ENCODE measurements at regions not wholly inside any gene's neighbourhood (a gene's known extent, or its start where the extent isn't known, plus 50 kb on each side); places are given as distances from the start of the nearest gene placed in this dataset.

- H3K27ac ChIP-seq (ENCODE audit: insufficient read depth in 1 of 2, low read depth in 1 of 2, low read length in 2 of 2, poor library complexity in 1 of 2, severe bottlenecking in 2 of 2), result no peak overlapping the region
- ChIA-PET CTCF (no interaction called here), POLR2A (no interaction called here)
- 98% methylated on average over 4 of the region's 8 CpGs for WGBS (ENCODE audit: insufficient coverage)
- no peaks in the 10 kb centered on the region for H3K9me3 ChIP-seq (ENCODE audit: control extremely low read depth in 1 of 5, control insufficient read depth in 4 of 5, insufficient read depth in 2 of 5, low read depth in 1 of 5, low read length in 4 of 5)
- no peak for DNase-seq
- H3K27me3 ChIP-seq (replicated peaks in 2 of 5; ENCODE audit: control insufficient read depth in 4 of 5, insufficient read depth in 5 of 5, low read length in 4 of 5), result no peaks in the 10 kb centered on the region
- H3K4me3 ChIP-seq (ENCODE audit: control insufficient read depth in 1 of 7, extremely low read depth in 1 of 7, insufficient read depth in 4 of 7, low read depth in 2 of 7, low read length in 6 of 7), result no peak overlapping the region
- H3K4me1 ChIP-seq (ENCODE audit: control extremely low read depth in 1 of 4, control insufficient read depth in 4 of 4, insufficient read depth in 4 of 4, low read length in 3 of 4), result no peaks in the 10 kb centered on the region
- H3K36me3 ChIP-seq (ENCODE audit: control insufficient read depth in 4 of 4, insufficient read depth in 4 of 4, low read length in 3 of 4), result no peaks in the 10 kb centered on the region
These were observed 70.8 kb downstream of the FAT3 start for GRCh38 chr11:92295175-92296137.

GRCh38 chr11:92296138-92296515 is 71.5 kb downstream of the FAT3 start:
- no peaks in the 10 kb centered on the region for H3K27me3 ChIP-seq (replicated peaks in 2 of 5; ENCODE audit: control insufficient read depth in 4 of 5, insufficient read depth in 5 of 5, low read length in 4 of 5)
- no peak for DNase-seq
- no peaks in the 10 kb centered on the region for H3K9me3 ChIP-seq (ENCODE audit: control extremely low read depth in 1 of 5, control insufficient read depth in 4 of 5, insufficient read depth in 2 of 5, low read depth in 1 of 5, low read length in 4 of 5)
- no peaks in the 10 kb centered on the region for H3K4me1 ChIP-seq (ENCODE audit: control extremely low read depth in 1 of 4, control insufficient read depth in 4 of 4, insufficient read depth in 4 of 4, low read length in 3 of 4)
- WGBS (ENCODE audit: insufficient coverage), result 71% methylated on average over 2 of the region's 3 CpGs
- H3K27ac ChIP-seq (ENCODE audit: insufficient read depth in 1 of 2, low read depth in 1 of 2, low read length in 2 of 2, poor library complexity in 1 of 2, severe bottlenecking in 2 of 2), result no peak overlapping the region
- H3K4me3 ChIP-seq (ENCODE audit: control insufficient read depth in 1 of 7, extremely low read depth in 1 of 7, insufficient read depth in 4 of 7, low read depth in 2 of 7, low read length in 6 of 7), result no peak overlapping the region
- ChIA-PET CTCF (no interaction called here), POLR2A (no interaction called here)
- no peaks in the 10 kb centered on the region for H3K36me3 ChIP-seq (ENCODE audit: control insufficient read depth in 4 of 4, insufficient read depth in 4 of 4, low read length in 3 of 4)

- ChIA-PET POLR2A (no interaction called here), CTCF (no interaction called here)
- Histone ChIP-seq H3K4me1 (ENCODE audit: control extremely low read depth in 1 of 4, control insufficient read depth in 4 of 4, insufficient read depth in 4 of 4, low read length in 3 of 4) (no peaks in the 10 kb centered on the region), H3K4me3 (ENCODE audit: control insufficient read depth in 1 of 7, extremely low read depth in 1 of 7, insufficient read depth in 4 of 7, low read depth in 2 of 7, low read length in 6 of 7) (no peak overlapping the region), H3K36me3 (ENCODE audit: control insufficient read depth in 4 of 4, insufficient read depth in 4 of 4, low read length in 3 of 4) (no peaks in the 10 kb centered on the region), H3K9me3 (ENCODE audit: control extremely low read depth in 1 of 5, control insufficient read depth in 4 of 5, insufficient read depth in 2 of 5, low read depth in 1 of 5, low read length in 4 of 5) (no peaks in the 10 kb centered on the region), H3K27me3 (replicated peaks in 2 of 5; ENCODE audit: control insufficient read depth in 4 of 5, insufficient read depth in 5 of 5, low read length in 4 of 5) (no peaks in the 10 kb centered on the region), H3K27ac (ENCODE audit: insufficient read depth in 1 of 2, low read depth in 1 of 2, low read length in 2 of 2, poor library complexity in 1 of 2, severe bottlenecking in 2 of 2) (no peak overlapping the region)
- no peak for DNase-seq
- 100% methylated on average over 1 of the region's 3 CpGs for WGBS (ENCODE audit: insufficient coverage)
These were observed 73.2 kb downstream of the FAT3 start for GRCh38 chr11:92297567-92298553.

- 90% methylated on average over 2 of the region's 2 CpGs for WGBS (ENCODE audit: insufficient coverage)
These were observed 76.3 kb downstream of the FAT3 start for GRCh38 chr11:92300876-92301275.

GRCh38 chr11:92302770-92303169 is 78.2 kb downstream of the FAT3 start:
- ChIA-PET POLR2A (no interaction called here), CTCF (no interaction called here)
- Histone ChIP-seq H3K4me1 (ENCODE audit: control extremely low read depth in 1 of 4, control insufficient read depth in 4 of 4, insufficient read depth in 4 of 4, low read length in 3 of 4) (no peaks in the 10 kb centered on the region), H3K27me3 (replicated peaks in 2 of 5; ENCODE audit: control insufficient read depth in 4 of 5, insufficient read depth in 5 of 5, low read length in 4 of 5) (no peaks in the 10 kb centered on the region), H3K4me3 (ENCODE audit: control insufficient read depth in 1 of 7, extremely low read depth in 1 of 7, insufficient read depth in 4 of 7, low read depth in 2 of 7, low read length in 6 of 7) (no peak overlapping the region), H3K36me3 (ENCODE audit: control insufficient read depth in 4 of 4, insufficient read depth in 4 of 4, low read length in 3 of 4) (no peaks in the 10 kb centered on the region), H3K27ac (ENCODE audit: insufficient read depth in 1 of 2, low read depth in 1 of 2, low read length in 2 of 2, poor library complexity in 1 of 2, severe bottlenecking in 2 of 2) (no peak overlapping the region), H3K9me3 (ENCODE audit: control extremely low read depth in 1 of 5, control insufficient read depth in 4 of 5, insufficient read depth in 2 of 5, low read depth in 1 of 5, low read length in 4 of 5) (no peaks in the 10 kb centered on the region)
- WGBS (ENCODE audit: insufficient coverage), result 85% methylated on average over 2 of the region's 4 CpGs
- no peak for DNase-seq

More at GRCh38 chr11:92300876-92301275, 76.3 kb downstream of the FAT3 start:
- DNase-seq, result no peak
- no peaks in the 10 kb centered on the region for H3K9me3 ChIP-seq (ENCODE audit: control extremely low read depth in 1 of 5, control insufficient read depth in 4 of 5, insufficient read depth in 2 of 5, low read depth in 1 of 5, low read length in 4 of 5)
- no peaks in the 10 kb centered on the region for H3K27me3 ChIP-seq (replicated peaks in 2 of 5; ENCODE audit: control insufficient read depth in 4 of 5, insufficient read depth in 5 of 5, low read length in 4 of 5)
- H3K27ac ChIP-seq (ENCODE audit: insufficient read depth in 1 of 2, low read depth in 1 of 2, low read length in 2 of 2, poor library complexity in 1 of 2, severe bottlenecking in 2 of 2), result no peak overlapping the region
- ChIA-PET CTCF (no interaction called here), POLR2A (no interaction called here)
- no peak overlapping the region for H3K4me3 ChIP-seq (ENCODE audit: control insufficient read depth in 1 of 7, extremely low read depth in 1 of 7, insufficient read depth in 4 of 7, low read depth in 2 of 7, low read length in 6 of 7)
- H3K4me1 ChIP-seq (ENCODE audit: control extremely low read depth in 1 of 4, control insufficient read depth in 4 of 4, insufficient read depth in 4 of 4, low read length in 3 of 4), result no peaks in the 10 kb centered on the region
- no peaks in the 10 kb centered on the region for H3K36me3 ChIP-seq (ENCODE audit: control insufficient read depth in 4 of 4, insufficient read depth in 4 of 4, low read length in 3 of 4)

- Histone ChIP-seq H3K27ac (ENCODE audit: insufficient read depth in 1 of 2, low read depth in 1 of 2, low read length in 2 of 2, poor library complexity in 1 of 2, severe bottlenecking in 2 of 2) (no peak overlapping the region), H3K4me1 (ENCODE audit: control extremely low read depth in 1 of 4, control insufficient read depth in 4 of 4, insufficient read depth in 4 of 4, low read length in 3 of 4) (no peaks in the 10 kb centered on the region), H3K4me3 (ENCODE audit: control insufficient read depth in 1 of 7, extremely low read depth in 1 of 7, insufficient read depth in 4 of 7, low read depth in 2 of 7, low read length in 6 of 7) (no peak overlapping the region), H3K27me3 (replicated peaks in 2 of 5; ENCODE audit: control insufficient read depth in 4 of 5, insufficient read depth in 5 of 5, low read length in 4 of 5) (no peaks in the 10 kb centered on the region), H3K36me3 (ENCODE audit: control insufficient read depth in 4 of 4, insufficient read depth in 4 of 4, low read length in 3 of 4) (no peaks in the 10 kb centered on the region), H3K9me3 (ENCODE audit: control extremely low read depth in 1 of 5, control insufficient read depth in 4 of 5, insufficient read depth in 2 of 5, low read depth in 1 of 5, low read length in 4 of 5) (no peaks in the 10 kb centered on the region)
- CTCF ChIA-PET, result no interaction called here
- POLR2A ChIA-PET, result interaction anchor here (0.5 kb wide), 1 partner anchor 1201 kb away, joined by 3 read pairs; no protein-coding TSS in a partner anchor
- WGBS (ENCODE audit: insufficient coverage), result no CpG with 5 or more reads among the region's 1 CpG
- DNase-seq, result no peak
These were observed 79.7 kb downstream of the FAT3 start for GRCh38 chr11:92304271-92304670.
